ENCODE measurements at regions not wholly inside any gene's neighbourhood (a gene's known extent, or its start where the extent isn't known, plus 50 kb on each side); places are given as distances from the start of the nearest gene placed in this dataset.

DNA sequence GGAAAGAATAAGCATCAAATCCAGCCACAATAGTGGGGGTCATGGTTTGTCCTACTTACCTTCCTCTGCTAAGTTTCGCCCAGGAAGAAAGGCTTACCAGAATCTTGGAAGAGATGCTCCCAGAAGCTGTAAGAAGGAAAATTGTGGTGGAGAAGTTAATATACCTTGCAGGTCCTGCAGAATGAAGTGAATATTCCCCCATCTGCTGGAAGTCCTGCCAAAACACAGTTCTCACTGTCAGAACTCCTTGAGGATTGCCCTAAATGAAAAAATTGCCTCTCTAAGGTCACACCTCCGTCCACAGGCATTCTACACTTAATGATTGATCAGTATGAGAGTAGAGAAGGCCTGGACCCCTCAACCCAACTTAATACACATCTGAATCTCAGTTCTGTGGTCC, 78.4 kb upstream of the RGS21 start:
- intact Hi-C loops (cut with micrococcal nuclease): no loop called here
- no peak overlapping the region for H3K4me3 Mint-ChIP-seq (ENCODE audit: unreplicated experiment)
- BruUV-seq (replicated peaks): no TSS peak
- no peak for TF ChIP-seq CTCF (IDR thresholded peaks at IDR 0.05; ENCODE audit: unreplicated experiment)
- DNase-seq (ENCODE audit: unreplicated experiment): no peak
- ChIA-PET CTCF (interaction anchor here (0.6 kb wide), 1 partner anchor 13 kb away, joined by 6 read pairs; no protein-coding TSS in a partner anchor), POLR2A (no interaction called here)
- peaks cover 7% of the 10 kb centered on the region for H3K9me3 Mint-ChIP-seq (ENCODE audit: unreplicated experiment)
- no peaks in the 10 kb centered on the region for H3K36me3 Mint-ChIP-seq (ENCODE audit: insufficient read depth, unreplicated experiment)
- peaks cover 4% of the 10 kb centered on the region for H3K4me1 Mint-ChIP-seq (ENCODE audit: insufficient read depth, unreplicated experiment)
- no peaks in the 10 kb centered on the region for H3K27me3 Mint-ChIP-seq (ENCODE audit: insufficient read depth, unreplicated experiment)
- no peak overlapping the region for H3K27ac Mint-ChIP-seq (ENCODE audit: low read depth, unreplicated experiment)

- intact Hi-C loops (cut with micrococcal nuclease): no loop called here
- TF ChIP-seq CTCF (IDR thresholded peaks at IDR 0.05; ENCODE audit: unreplicated experiment): no peak
- Mint-ChIP-seq H3K36me3 (ENCODE audit: insufficient read depth, unreplicated experiment) (no peaks in the 10 kb centered on the region), H3K27me3 (ENCODE audit: insufficient read depth, unreplicated experiment) (no peaks in the 10 kb centered on the region), H3K9me3 (ENCODE audit: unreplicated experiment) (peaks cover 29% of the 10 kb centered on the region), H3K27ac (ENCODE audit: low read depth, unreplicated experiment) (no peak overlapping the region), H3K4me1 (ENCODE audit: insufficient read depth, unreplicated experiment) (peaks cover 4% of the 10 kb centered on the region), H3K4me3 (ENCODE audit: unreplicated experiment) (no peak overlapping the region)
- no peak for DNase-seq (ENCODE audit: unreplicated experiment)
- BruUV-seq (replicated peaks): no TSS peak
- POLR2A ChIA-PET: no interaction called here
- CTCF ChIA-PET: interaction anchor here (1.5 kb wide), 1 partner anchor 8 kb away, joined by 3 read pairs; no protein-coding TSS in a partner anchor
Measured at GRCh38 chr1:192243721-192244120, 73.1 kb upstream of the RGS21 start.

GRCh38 chr1:192251735-192252134, 65.1 kb upstream of the RGS21 start:
- TF ChIP-seq CTCF (IDR thresholded peaks at IDR 0.05; ENCODE audit: unreplicated experiment): no peak
- intact Hi-C loops (cut with micrococcal nuclease): no loop called here
- ChIA-PET POLR2A (no interaction called here), CTCF (interaction anchor here (0.8 kb wide), 1 partner anchor 9 kb away, joined by 3 read pairs; no protein-coding TSS in a partner anchor)
- Mint-ChIP-seq H3K4me1 (ENCODE audit: insufficient read depth, unreplicated experiment) (peaks cover 8% of the 10 kb centered on the region), H3K36me3 (ENCODE audit: insufficient read depth, unreplicated experiment) (no peaks in the 10 kb centered on the region), H3K9me3 (ENCODE audit: unreplicated experiment) (peaks cover 14% of the 10 kb centered on the region), H3K27me3 (ENCODE audit: insufficient read depth, unreplicated experiment) (no peaks in the 10 kb centered on the region), H3K27ac (ENCODE audit: low read depth, unreplicated experiment) (peak overlapping the region; percentile 63), H3K4me3 (ENCODE audit: unreplicated experiment) (no peak overlapping the region)
- no peak for DNase-seq (ENCODE audit: unreplicated experiment)
- no TSS peak for BruUV-seq (replicated peaks)

- DNase-seq (ENCODE audit: unreplicated experiment): peak; percentile 63
- Mint-ChIP-seq H3K4me1 (ENCODE audit: insufficient read depth, unreplicated experiment) (peaks cover 8% of the 10 kb centered on the region), H3K9me3 (ENCODE audit: unreplicated experiment) (peaks cover 6% of the 10 kb centered on the region), H3K4me3 (ENCODE audit: unreplicated experiment) (no peak overlapping the region), H3K36me3 (ENCODE audit: insufficient read depth, unreplicated experiment) (no peaks in the 10 kb centered on the region), H3K27me3 (ENCODE audit: insufficient read depth, unreplicated experiment) (no peaks in the 10 kb centered on the region), H3K27ac (ENCODE audit: low read depth, unreplicated experiment) (peak overlapping the region; percentile 43)
- ChIA-PET POLR2A (no interaction called here), CTCF (interaction anchor here (0.6 kb wide), 1 partner anchor 23 kb away, joined by 3 read pairs; no protein-coding TSS in a partner anchor)
- TF ChIP-seq CTCF (IDR thresholded peaks at IDR 0.05; ENCODE audit: unreplicated experiment): no peak
- intact Hi-C loops (cut with micrococcal nuclease): no loop called here
- no TSS peak for BruUV-seq (replicated peaks)
Measured at GRCh38 chr1:192252776-192253175, 64.0 kb upstream of the RGS21 start.

Measured in MCF 10A (cell line).